GM21423 (cell line): ENCODE measurements at regions not wholly inside any gene's neighbourhood (a gene's known extent, or its start where the extent isn't known, plus 50 kb on each side); places are given as distances from the start of the nearest gene placed in this dataset.

Experiments used
- ATAC-seq: cut with Tn5 transposase; IDR thresholded peaks from one replicate; pipeline ENCODE4 v1.9.1; 2021; ENCODE audit warnings: mild to moderate bottlenecking, moderate library complexity; ENCODE audit not compliant: unreplicated experiment

DNA sequence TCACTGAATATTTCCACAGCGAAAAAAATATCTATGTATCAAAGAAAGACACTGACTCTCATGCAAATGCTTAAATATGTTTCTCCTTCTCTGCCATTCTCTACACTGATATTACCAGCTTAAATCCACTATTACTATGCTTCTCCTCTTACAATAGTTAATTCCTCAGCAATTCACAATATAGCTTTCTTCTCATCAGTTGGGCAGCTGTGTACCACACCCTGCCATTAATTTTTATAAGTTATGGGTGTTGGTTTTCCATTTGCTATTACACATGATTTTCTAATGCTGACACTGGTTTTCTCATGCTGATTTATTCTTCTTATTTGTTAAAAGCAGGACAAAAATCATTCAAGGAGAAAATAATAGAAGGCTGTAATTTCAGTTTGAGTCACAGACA lies 251.8 kb downstream of the TBX15 start:
- ATAC-seq = no peak

DNA sequence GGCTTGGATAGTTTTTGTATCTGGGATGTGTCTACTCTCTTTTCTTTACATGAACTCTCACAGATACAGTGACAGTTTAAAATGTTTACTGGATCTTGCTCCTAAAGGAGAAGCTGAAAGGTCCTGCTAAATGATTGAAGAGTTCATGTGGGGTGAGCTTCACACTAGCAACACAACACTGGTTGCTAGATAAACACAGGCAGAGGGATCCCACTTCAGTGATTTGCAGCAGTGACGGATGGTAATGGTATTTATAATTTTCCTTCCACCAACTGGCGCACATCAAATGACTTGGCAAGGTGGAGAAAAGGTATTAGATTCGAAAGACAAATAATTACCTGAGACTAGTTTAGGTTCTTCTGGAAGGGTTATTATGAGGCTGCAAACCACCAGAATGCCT lies 270.2 kb downstream of the TBX15 start:
- no peak for ATAC-seq

DNA sequence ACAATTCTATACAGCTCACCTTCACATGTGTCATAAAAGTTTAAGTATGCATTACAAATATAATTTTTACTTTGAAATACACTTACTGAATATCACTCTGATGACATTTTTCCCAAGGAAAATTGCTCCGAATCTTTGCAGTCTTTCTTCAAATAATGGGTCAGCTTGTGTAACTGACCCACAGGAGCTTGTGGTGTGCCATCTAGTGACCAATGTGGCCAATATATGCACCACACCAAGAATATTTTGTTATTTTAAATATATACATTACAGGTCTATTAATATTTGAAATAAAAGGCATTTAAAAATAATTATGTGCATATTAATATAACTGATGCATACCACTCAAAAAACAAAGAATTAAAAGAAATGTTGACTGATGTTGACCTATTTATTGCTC lies 271.4 kb downstream of the TBX15 start:
- ATAC-seq = no peak

DNA sequence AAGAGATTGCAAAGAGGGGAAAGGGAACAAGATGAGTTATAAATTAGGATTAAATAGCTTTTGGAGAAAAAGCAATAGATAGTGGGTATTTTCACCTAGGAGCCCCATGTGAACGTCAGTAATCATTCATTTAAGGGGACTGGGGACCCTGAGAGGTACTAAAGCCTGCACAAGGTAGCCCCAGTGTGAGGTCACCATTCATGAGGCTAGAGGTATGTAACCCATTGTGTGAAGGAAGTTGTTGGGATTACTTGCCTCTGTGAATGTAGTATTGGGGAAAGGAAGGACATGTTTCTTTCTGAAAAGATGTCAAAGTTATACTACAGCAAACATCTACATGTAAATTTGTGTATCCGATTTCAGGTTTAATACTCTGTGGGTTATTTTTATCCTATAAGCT lies 276.8 kb downstream of the TBX15 start:
- ATAC-seq = no peak

DNA sequence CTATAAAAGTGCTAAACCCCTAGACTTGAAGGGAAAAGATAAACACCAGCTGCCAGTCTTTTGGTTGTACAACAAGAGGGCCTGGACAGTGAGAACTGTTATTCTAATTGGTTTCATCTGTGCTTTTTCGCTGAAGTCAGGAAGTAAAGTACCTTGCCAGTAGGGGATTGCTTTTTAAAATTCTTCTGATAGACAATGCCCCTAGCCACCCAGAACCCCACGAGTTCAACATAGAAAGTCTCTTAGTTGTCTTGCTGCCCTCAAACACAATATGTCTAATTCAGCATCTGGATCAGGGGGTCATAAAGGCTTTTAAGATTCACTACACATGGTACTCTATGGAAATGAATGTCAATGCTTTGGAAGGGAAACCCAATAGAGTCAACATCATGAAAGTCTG lies 289.2 kb downstream of the TBX15 start:
- no peak for ATAC-seq

DNA sequence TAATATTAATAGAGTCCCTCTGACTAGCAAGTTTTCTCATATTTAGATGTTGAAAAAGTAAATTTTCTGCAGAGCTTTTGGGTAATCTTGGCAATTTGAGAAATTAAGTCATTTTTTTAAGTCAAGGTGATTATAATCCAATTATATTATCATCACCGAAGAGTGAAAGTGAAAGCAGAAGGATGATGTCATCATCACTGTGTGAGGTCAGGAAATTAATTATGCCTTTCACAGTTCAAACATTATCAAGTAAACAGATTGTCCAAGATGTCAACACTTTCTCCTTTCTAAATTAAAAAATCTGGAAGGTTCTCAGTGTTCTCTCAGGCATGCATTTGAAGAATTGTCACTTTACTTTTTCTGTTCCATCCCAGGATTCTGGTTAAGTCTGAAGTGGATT lies 296.0 kb downstream of the TBX15 start:
- ATAC-seq = no peak

DNA sequence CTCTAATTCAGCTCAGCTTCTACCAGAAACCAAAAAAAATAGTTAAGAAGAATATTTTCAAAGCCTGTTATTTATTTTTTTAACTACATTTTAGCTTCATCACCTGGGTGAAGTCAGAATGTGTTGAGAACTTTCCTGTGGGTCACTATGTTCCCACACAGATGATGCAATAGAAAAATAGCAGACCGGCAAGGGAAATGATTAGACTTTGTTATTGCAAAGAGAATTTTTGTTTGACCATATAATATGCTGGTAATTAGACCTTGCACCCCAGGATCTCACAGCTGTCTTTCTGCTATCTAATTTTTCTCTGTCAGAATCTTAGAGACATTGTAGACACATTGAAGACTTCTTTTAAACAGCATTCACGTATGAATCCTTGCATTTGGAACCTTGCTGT lies 299.3 kb downstream of the TBX15 start:
- no peak for ATAC-seq

DNA sequence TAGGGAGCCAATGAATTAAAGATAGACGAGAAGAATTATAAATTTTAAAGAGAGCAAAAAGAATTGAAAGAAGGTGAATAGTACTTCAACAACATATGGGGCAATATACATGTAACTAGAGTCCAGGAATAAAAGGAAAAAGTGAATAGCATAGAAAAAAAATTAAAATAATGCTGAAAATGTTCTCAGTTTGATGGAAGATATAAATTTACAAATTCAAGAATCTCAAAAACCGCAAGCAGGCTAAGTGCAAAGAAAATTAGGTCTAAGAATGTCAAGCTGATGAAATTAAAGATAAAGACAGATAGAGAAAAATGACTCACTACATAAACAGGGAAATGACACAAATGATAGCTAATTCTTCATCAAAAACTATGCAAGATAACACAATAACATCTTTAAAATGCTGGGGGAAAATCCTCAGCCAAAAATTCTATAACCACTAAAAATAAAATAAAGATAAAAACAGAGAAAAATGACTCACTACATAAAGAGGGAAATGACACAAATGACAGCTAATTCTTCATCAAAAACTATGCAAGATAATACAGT lies 326.3 kb downstream of the TBX15 start:
- ATAC-seq = no peak

DNA sequence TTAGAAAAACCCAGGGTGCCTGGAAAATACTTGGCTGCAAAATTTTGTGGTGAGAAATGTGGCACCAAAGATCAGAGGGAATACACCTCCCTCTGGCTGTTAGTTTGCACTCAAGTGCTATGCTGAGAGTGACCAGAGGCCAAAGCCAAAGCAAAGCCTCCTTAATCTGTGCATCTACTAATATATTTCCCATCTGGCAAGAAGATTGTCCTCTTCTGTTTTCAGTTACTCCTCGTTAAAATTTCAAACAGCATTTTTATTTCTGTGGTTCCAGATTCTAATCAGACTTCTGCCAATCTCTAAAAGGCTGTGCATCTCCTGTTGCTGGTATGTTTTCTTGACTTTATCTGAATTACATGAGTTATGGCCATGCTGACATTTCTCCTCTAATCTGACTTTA lies 327.4 kb downstream of the TBX15 start:
- no peak for ATAC-seq

DNA sequence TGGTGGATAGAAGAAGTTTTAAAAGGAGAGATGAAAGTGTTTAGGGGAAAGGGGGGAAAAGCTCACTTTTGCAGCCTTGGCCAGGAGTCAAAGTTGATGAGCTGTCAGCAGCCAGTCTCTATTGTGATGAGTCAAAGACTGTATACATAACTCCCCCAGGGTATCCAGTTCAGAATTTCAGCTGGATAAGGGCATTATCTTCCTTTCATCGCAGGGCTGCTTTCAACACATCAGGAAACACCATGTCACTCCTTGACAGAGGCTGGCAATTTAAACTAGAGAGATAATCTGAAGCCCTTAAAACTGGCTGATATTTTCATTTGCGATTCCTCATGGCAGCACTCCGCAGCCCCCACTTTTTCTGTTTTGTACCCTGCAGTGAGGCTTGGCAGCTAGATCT lies 328.5 kb downstream of the TBX15 start:
- ATAC-seq = no peak

DNA sequence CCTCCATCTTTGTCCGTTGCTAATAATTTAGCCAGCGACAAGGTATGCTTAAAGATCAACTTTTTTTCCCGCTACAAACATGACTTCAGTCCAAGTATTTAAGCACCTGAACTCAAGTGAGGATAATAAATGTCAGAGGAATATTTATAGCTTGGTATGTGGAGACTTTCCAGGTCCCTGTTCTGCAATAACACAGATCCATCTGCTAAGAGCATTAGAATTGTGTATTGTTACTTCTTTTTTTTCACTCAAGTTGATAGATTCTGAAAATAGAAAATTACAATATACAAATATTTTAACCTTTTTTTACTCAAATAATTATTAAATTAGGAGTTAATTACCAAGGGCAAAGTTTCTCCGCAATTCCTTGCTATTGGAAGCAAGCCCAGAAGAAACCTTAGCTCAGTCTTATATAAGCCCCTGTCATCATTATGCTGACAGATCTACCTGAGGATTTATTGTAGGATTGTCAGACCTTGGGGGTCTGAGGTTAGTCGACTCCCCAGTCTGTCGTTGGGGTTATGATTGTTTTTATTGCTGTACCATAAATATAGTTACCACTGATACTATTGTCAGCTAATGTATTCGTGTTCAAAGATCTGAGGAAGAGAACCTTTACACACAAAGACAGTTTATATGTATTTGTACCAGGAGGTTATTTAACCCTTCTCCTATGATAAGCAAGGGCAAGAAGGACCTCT lies 337.9 kb downstream of the TBX15 start:
- ATAC-seq = no peak

DNA sequence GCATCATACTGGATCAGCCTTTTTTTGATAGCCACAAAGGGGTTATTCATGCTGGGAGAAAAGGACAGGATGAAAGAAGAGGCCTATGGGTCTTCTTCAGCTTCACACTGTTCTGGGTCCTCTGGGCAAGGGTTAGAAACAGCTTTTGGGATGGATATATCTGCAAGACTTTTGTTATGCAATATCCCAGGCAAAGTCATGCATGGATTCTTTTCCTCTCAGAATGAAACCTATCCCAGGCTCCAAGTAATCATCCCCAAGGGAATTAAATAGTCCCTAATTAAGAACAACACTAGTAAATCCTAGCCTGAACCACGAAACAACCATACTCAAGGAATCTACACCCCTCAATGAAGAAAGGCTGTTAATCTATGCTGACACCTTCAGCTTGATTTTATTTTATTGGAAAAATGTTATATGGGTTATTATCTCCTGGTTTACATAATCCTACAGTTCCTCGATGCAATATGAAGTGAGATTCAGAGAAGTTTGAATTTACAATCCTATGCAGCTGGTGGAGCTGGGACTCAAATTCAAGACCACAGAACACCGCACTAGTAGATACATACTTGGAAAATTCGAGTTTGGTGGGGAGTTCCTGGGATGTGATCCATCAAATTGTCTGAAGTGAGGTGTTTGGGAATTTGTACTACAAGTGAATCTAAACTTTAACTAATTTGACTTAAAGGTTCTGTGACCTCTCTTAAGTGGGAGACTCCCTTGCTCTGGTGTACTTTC lies 338.6 kb downstream of the TBX15 start:
- ATAC-seq = no peak

DNA sequence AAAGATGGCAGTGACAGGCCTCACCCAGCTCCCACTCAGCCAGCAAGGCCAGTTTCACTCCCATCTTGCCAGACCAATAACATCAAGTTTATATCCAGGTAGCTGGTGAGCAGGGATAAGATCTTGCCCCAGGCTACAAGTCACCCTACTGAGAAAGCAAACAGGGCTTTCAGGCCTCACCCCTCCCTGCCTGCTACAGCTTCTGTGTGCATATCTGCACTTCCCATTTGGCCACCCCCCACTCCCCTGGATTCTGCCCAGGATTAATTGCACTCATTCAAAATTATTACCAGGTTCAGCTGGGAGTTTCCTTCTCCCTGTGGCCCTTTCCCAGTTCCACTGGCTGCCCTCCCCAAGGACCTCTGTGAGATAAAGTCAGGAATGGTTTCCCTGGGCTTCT lies 352.1 kb downstream of the TBX15 start:
- no peak for ATAC-seq

DNA sequence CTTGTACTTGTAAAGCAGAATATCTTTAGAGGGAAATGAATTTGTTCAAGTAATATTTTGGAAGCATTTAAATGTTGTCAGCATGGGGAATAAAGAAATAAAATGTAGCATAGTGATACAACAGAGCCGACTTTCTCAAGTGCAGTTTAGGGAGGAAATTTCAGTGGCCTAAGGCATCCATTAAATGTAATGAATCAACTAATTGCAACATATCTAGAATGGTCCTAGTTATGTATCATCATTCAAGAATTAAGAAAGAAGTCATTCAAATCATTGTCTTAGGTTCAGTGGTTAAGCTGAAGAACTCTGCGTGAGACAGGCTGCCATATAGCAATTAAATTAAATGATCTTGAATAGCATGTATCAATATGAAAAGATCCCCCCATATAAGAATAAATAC lies 360.7 kb downstream of the TBX15 start:
- no peak for ATAC-seq

DNA sequence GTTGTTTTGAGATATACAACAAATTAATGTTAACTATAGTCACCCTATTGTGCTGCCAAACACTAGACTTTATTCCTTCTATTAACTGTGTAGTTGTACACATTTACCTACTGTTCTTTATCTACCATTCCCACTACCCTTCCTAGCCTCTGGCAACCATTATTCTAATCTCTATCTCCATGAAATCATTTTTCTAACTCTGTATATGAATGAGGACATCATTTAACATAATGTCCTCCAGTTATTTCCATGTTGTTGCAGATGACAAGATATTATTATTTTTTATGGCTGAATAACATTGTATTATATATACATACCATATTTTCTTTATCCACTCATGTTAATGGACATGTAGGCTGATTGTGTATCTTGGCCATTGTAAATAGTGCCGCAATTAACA lies 366.3 kb downstream of the TBX15 start:
- no peak for ATAC-seq

DNA sequence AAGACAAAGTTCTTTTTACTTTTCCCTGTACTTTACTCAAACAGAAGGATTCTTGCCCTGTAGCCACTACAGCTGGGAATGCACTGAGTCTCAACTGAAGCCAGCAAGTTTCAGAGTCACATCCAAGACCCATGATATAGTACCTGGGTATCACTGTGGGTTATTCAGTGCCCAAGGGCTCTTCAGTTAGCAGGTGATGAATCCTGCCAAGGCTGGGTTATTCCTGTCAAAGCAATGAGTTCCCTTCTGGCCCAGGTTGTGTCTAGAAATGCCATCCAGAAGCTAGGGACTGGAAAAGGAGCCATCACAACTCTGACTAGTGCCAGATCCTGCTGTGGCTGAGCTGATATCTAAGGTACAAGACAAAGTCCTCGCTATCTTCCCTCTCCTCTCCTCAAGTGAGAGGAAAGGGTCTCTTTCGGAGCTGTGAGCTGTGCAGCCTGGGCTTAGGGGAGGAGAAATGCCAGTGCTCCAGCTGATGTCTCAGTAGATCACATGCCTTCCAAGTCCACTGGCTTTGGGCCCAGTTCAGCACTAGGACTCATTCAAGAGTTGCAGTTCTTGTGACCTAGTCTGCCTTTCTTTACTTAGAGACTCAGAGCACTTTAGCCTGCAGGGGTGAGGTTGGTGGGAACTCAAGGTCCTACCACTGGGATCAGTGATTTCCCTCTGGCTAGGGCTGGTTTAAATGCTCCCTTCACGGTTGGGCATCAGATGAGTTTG lies 369.4 kb downstream of the TBX15 start:
- no peak for ATAC-seq

DNA sequence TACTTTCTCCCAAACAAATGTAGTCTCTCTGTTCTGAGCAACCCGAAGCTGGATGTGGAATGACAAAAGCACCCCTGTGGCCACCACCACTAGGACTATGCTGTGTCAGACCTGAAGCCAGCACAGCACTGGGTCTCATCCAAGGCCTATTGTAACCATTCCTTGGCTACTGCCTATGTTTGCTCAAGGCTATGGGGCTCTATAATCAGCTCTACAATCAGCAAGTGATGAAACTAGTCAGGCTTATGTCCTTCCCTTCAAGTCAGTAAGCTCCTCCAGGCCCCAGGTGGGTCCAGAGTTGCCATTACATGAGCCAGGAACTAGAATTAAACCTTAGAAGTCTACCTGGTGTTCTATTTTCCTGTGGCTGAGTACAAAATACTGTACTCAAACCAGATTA lies 370.2 kb downstream of the TBX15 start:
- ATAC-seq = no peak

DNA sequence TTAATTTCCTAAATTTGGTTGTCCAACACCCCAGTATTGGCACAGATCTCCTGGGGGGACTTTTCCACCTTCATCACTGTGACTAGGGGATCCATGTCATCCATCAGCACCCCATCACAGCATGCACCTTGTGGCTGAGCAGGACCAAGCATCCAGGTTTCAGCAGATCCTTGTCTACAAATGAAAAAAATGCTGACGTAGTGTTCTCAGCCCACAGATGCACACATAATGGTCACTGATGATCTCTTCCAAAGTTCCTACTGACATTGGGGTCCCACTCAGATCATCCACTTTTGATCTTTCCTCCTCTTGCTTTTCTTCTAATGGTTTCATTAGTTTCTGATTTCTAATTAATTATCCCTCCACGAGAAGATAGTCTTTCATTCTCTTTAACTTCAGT lies 373.1 kb downstream of the TBX15 start:
- ATAC-seq = no peak

DNA sequence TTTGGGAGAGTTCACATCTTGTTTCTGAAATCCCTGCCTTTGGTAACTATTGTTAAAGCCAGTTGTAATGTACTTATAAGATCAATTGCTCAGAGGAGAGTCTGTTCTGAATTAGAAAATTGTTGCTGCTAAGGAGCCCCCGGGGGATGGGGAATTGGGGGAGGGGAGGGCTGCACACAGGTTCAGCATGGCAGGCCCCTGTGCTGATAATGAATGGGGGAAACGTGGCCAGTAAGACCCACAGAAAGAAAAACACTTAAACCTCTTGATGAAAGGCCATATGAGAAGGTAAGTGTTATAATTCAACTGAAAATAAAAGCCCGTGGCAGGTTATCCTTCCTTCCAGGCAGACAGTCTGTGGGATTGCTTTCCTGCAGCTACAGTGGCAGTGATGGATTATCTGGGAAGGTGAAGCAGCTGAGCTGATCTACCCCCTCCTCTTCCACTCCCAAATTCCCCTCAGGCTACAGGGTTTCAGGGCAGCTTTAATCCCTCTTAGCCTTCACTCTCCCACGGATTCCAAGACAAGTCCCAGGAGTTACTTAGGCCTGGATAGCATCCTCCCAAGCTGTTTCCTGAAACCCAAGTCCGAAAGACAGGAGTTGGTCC lies 398.8 kb downstream of the TBX15 start:
- no peak for ATAC-seq

DNA sequence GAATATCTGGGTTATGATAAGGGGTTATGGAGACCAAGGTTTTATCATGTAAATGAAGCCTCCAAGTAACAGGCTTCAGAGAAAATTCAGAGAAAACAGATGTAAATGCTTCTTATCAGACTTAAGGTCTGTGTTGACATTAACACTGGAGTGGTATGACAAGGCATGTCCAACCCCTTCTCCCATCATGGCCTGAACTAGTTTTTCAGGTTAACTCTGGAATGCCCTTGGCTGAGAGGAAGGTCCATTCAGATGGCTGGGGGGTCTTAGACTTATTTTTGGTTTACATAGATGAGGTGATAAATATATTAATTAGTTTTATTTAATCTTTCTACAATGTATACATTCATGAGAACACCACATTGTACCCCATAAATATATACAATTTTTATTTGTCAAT lies 399.6 kb downstream of the TBX15 start:
- no peak for ATAC-seq

DNA sequence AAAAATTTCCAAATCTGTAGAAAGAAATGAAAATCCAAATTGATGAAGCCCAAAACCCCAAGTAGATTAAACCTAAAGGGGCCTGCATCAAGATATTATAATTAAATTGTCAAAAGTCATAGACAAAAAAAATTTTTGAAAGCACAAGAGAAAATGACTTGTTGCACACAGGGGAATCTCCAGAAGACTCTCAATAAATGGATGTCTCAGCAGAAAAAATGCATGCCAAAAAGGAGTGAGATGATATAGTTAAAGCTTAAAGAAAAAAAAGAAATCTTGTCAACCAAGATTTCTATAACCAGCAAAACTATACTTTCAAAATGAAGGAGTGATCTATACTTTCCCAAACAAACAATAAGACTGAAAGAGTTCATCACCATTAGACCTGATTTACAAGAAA lies 393.2 kb upstream of the SPAG17 start:
- no peak for ATAC-seq
